Fibroblast of lung (primary cell): ENCODE measurements at regions not wholly inside any gene's neighbourhood (a gene's known extent, or its start where the extent isn't known, plus 50 kb on each side); places are given as distances from the start of the nearest gene placed in this dataset.

Experiments used
- DNase-seq, 2 donors: peaks; one replicate each; pipeline versions ENCODE4 v3.0.0 to v3.0.0-alpha.2; 2010; ENCODE audit warnings: low read depth in 2 of 2
- H2AFZ ChIP-seq: 2 replicates; pipeline ENCODE4 v1.5.1; 2012; ENCODE audit warnings: low read length, control low read depth, inconsistent platforms
- H3K27ac ChIP-seq: 2 replicates; pipeline ENCODE4 v1.5.1; 2011; ENCODE audit warnings: low read length, control low read depth; ENCODE audit not compliant: insufficient read depth
- H3K27me3 ChIP-seq: 2 replicates; pipeline ENCODE4 v1.5.1; 2011; ENCODE audit warnings: mild to moderate bottlenecking, low read length; ENCODE audit not compliant: control insufficient read depth, insufficient read depth
- H3K36me3 ChIP-seq: 2 replicates; pipeline ENCODE4 v1.5.1; 2011; ENCODE audit warnings: low read length; ENCODE audit not compliant: control insufficient read depth, insufficient read depth
- H3K4me1 ChIP-seq: 2 replicates; pipeline ENCODE4 v1.5.1; 2011; ENCODE audit warnings: low read length; ENCODE audit not compliant: control insufficient read depth, insufficient read depth; ENCODE audit errors: extremely low read depth
- H3K4me2 ChIP-seq: 2 replicates; pipeline ENCODE4 v1.5.1; 2011; ENCODE audit warnings: low read length, control low read depth; ENCODE audit not compliant: insufficient read depth; ENCODE audit errors: extremely low read depth
- H3K4me3 ChIP-seq, 4 experiments: fragments of 200-600 bp in 1 of 4; sonication (generic) in 1 of 4; replicated peaks in 1 of 4; 2 replicates each; pipeline ENCODE4 v1.5.1; 2011 to 2016; ENCODE audit warnings: low read length in 4 of 4, low read depth in 3 of 4, mild to moderate bottlenecking in 3 of 4, control low read depth in 2 of 4, inconsistent platforms in 1 of 4, mixed read lengths in 1 of 4; ENCODE audit not compliant: insufficient read depth in 1 of 4; ENCODE audit errors: control extremely low read depth in 1 of 4
- H3K79me2 ChIP-seq: 2 replicates; pipeline ENCODE4 v1.5.1; 2012; ENCODE audit warnings: mild to moderate bottlenecking, low read length, inconsistent platforms; ENCODE audit not compliant: control insufficient read depth, insufficient read depth
- H3K9ac ChIP-seq: 2 replicates; pipeline ENCODE4 v1.5.1; 2011; ENCODE audit warnings: mild to moderate bottlenecking, low read length, control low read depth; ENCODE audit not compliant: insufficient read depth
- H3K9me3 ChIP-seq: 2 replicates; pipeline ENCODE4 v1.5.1; 2012; ENCODE audit warnings: low read depth, low read length; ENCODE audit not compliant: control insufficient read depth, insufficient read depth
- H4K20me1 ChIP-seq: 2 replicates; pipeline ENCODE4 v1.5.1; 2011; ENCODE audit warnings: low read length; ENCODE audit not compliant: control insufficient read depth, insufficient read depth; ENCODE audit errors: extremely low read depth
- EZH2 ChIP-seq: IDR thresholded peaks from 2 replicates; pipeline ENCODE4 v1.5.1; 2012; ENCODE audit warnings: low read length, control low read depth, mild to moderate bottlenecking; ENCODE audit errors: missing control alignments
- TF ChIP-seq, protein P1 (sequence below), 2 donors: IDR thresholded peaks in 1 of 2; conservative IDR thresholded peaks in 1 of 2; 1 replicate in 1 of 2; 2 replicates in 1 of 2; pipeline ENCODE4 v1.5.1; 2011 to 2012; ENCODE audit warnings: low read length in 2 of 2, control low read depth in 1 of 2, inconsistent platforms in 1 of 2, low read depth in 1 of 2, mild to moderate bottlenecking in 1 of 2

DNA sequence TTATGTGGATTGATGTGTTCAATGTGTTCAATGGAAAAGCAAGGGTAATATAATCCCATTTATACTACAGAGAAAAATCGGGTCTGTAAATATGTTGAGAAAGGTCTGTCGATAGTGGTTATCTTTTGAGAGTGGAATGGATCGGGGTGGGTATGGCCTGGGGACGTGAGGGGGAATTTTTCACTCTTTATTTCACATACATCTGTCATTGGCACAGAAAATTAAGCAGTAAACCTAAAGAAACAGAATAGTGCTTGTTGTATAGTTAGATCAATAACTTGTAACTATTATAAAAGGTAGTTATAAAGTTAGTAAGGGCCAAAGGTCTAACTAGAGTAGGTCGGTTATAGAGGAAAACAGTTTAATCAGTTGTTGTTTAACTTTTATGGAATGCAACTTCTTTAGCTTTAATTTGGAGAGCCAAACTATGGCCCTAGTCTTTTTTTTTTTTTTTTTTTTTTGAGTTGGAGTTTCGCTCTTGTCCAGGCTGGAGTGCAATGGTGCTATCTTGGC is 66.1 kb upstream of the ABL1 start:
- no peak for DNase-seq
- H3K9ac ChIP-seq, result no peak overlapping the region
- no peak overlapping the region for H3K4me2 ChIP-seq
- no peak overlapping the region for H3K27ac ChIP-seq
- H2AFZ ChIP-seq, result no peak overlapping the region
- H3K27me3 ChIP-seq, result no peaks in the 10 kb centered on the region
- no peaks in the 10 kb centered on the region for H4K20me1 ChIP-seq
- H3K4me1 ChIP-seq, result peaks cover 9% of the 10 kb centered on the region
- no peak overlapping the region for H3K4me3 ChIP-seq
- peaks cover 41% of the 10 kb centered on the region for H3K79me2 ChIP-seq
- no peak for TF ChIP-seq EZH2
- TF ChIP-seq, protein P1, sequence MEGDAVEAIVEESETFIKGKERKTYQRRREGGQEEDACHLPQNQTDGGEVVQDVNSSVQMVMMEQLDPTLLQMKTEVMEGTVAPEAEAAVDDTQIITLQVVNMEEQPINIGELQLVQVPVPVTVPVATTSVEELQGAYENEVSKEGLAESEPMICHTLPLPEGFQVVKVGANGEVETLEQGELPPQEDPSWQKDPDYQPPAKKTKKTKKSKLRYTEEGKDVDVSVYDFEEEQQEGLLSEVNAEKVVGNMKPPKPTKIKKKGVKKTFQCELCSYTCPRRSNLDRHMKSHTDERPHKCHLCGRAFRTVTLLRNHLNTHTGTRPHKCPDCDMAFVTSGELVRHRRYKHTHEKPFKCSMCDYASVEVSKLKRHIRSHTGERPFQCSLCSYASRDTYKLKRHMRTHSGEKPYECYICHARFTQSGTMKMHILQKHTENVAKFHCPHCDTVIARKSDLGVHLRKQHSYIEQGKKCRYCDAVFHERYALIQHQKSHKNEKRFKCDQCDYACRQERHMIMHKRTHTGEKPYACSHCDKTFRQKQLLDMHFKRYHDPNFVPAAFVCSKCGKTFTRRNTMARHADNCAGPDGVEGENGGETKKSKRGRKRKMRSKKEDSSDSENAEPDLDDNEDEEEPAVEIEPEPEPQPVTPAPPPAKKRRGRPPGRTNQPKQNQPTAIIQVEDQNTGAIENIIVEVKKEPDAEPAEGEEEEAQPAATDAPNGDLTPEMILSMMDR (conservative IDR thresholded peaks at IDR 0.05 in 1 of 2, IDR thresholded peaks at IDR 0.05 in 1 of 2; ENCODE audit: low read depth in 1 of 2, low read length in 2 of 2), result no peak
- H3K9me3 ChIP-seq, result no peaks in the 10 kb centered on the region
- no peaks in the 10 kb centered on the region for H3K36me3 ChIP-seq

DNA sequence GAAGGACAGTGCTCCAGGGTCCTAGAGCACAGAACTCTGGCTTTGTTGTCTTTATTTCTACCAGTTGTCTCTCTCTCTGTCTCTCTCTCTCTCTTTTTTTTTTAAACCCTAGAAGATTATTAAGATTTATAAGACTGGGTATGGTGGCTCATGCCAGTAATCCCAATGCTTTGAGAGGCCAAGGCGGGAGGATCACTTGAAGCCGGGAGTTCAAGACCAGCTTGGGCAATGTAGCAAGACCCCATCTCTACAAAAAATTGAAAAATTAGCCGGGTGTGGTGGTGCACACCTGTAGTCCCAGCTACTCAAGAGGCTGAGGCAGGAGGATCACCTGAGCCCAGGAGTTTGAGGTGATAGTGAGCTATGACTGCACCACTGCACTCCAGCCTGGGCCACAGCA is 65.0 kb upstream of the ABL1 start:
- Histone ChIP-seq H3K9me3 (no peaks in the 10 kb centered on the region), H3K79me2 (peaks cover 45% of the 10 kb centered on the region)
- TF ChIP-seq, protein P1 (conservative IDR thresholded peaks at IDR 0.05 in 1 of 2, IDR thresholded peaks at IDR 0.05 in 1 of 2; ENCODE audit: low read depth in 1 of 2, low read length in 2 of 2), result no peak
- no peak for TF ChIP-seq EZH2

DNA sequence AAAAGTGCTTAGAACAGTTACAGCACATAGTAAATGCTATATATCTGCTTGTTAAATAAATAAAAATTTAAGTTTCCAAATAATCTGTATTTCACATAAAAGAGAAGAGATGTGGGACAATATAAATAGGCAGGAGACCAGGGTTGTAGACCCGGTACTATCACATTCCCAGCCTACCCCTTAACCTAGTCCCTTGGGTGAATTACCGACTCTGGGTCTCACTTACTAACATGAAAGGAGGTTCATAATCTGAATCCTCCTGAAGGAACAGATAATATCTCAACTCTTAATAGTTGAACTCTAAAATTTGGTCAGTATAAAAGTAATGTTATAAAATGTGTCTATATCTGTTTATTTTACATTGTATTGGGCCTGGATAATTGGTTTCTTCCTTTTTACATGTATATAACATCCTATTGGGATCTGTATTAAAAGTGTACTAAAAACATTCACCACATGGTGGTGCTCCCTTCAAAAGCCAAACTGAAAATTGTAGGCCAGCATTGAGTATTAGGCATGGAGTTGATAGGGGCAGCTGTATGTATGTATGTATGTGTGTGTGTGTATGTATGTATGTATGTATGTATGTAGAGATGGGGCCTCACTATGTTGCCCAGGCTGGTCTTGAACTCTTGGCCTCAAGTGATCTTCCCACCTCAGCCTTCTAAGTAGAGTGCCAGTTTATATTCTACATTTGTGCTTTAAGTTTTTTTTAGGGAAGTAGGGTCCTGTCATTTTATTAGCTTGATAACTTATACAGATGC is 64.2 kb upstream of the ABL1 start:
- Histone ChIP-seq H3K9ac (no peak overlapping the region), H3K27me3 (no peaks in the 10 kb centered on the region), H3K4me3 (no peak overlapping the region), H3K79me2 (peaks cover 42% of the 10 kb centered on the region), H3K4me1 (peaks cover 9% of the 10 kb centered on the region), H3K27ac (no peak overlapping the region), H3K9me3 (no peaks in the 10 kb centered on the region), H4K20me1 (no peaks in the 10 kb centered on the region), H2AFZ (no peak overlapping the region), H3K4me2 (no peak overlapping the region), H3K36me3 (no peaks in the 10 kb centered on the region)
- DNase-seq, result peak; percentile 59 to 90
- TF ChIP-seq, protein P1 (conservative IDR thresholded peaks at IDR 0.05 in 1 of 2, IDR thresholded peaks at IDR 0.05 in 1 of 2; ENCODE audit: low read depth in 1 of 2, low read length in 2 of 2), result peak; percentile 57
- TF ChIP-seq EZH2, result no peak

More for the DNA sequence above, 65.0 kb upstream of the ABL1 start:
- Histone ChIP-seq H3K4me1 (peaks cover 9% of the 10 kb centered on the region), H3K36me3 (no peaks in the 10 kb centered on the region), H3K4me2 (no peak overlapping the region), H3K9ac (no peak overlapping the region), H4K20me1 (no peaks in the 10 kb centered on the region), H3K4me3 (no peak overlapping the region), H2AFZ (no peak overlapping the region), H3K27me3 (no peaks in the 10 kb centered on the region), H3K27ac (no peak overlapping the region)
- no peak for DNase-seq
